Bronchial epithelial cell (primary cell): ENCODE measurements at regions not wholly inside any gene's neighbourhood (a gene's known extent, or its start where the extent isn't known, plus 50 kb on each side); places are given as distances from the start of the nearest gene placed in this dataset.
A peak's percentile ranks its signal among the peaks of the same experiment; 100 is the strongest.

Experiments
- DNase-seq: peaks from one replicate; pipeline ENCODE4 v3.0.0-alpha.2; 2010; ENCODE audit warnings: low read depth
- FAIRE-seq: peaks from 2 replicates; lab custom pipeline; 2011; peaks lifted over from hg19 to GRCh38; lab: Jason Lieb, UNC
- H3K27me3 ChIP-seq: 2 replicates; pipeline ENCODE4 v1.5.1; 2011; ENCODE audit warnings: low read length; ENCODE audit not compliant: control insufficient read depth, insufficient read depth
- H3K36me3 ChIP-seq: 2 replicates; pipeline ENCODE4 v1.5.1; 2011; ENCODE audit warnings: low read length; ENCODE audit not compliant: control insufficient read depth, insufficient read depth
- H3K4me3 ChIP-seq: 2 replicates; pipeline ENCODE4 v1.5.1; 2011; ENCODE audit warnings: mild to moderate bottlenecking, low read depth, low read length, control low read depth
- CTCF ChIP-seq: IDR thresholded peaks from 2 replicates; pipeline ENCODE4 v1.5.1; 2011; ENCODE audit warnings: mild to moderate bottlenecking, moderate library complexity, low read length, control low read depth, inconsistent platforms; ENCODE audit not compliant: insufficient read depth, severe bottlenecking

DNA sequence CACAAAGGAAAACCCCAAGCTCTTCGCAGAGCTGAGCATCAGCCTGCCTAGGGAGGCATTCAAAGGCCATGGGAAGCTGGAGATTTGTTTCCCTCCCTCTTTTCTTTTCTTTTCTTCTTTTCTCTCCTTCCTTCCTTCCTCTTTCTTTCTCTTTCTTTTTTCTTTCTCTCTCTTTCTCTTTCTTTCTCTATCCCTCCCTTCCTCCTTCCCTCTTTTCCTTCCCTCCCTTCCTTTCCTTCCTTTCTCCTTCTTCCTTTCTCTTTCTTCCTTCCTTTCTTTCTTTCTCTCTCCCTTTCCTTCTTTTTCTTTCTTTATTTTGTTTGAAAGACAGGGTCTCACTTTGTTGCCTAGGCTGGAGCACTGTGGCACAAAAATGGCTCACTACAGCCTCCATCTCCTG lies 168.4 kb upstream of the ARL4C start:
- DNase-seq (no peak), FAIRE-seq (no peak)
- TF ChIP-seq CTCF: no peak
- Histone ChIP-seq H3K27me3 (no peaks in the 10 kb centered on the region), H3K36me3 (no peaks in the 10 kb centered on the region), H3K4me3 (no peak overlapping the region)

DNA sequence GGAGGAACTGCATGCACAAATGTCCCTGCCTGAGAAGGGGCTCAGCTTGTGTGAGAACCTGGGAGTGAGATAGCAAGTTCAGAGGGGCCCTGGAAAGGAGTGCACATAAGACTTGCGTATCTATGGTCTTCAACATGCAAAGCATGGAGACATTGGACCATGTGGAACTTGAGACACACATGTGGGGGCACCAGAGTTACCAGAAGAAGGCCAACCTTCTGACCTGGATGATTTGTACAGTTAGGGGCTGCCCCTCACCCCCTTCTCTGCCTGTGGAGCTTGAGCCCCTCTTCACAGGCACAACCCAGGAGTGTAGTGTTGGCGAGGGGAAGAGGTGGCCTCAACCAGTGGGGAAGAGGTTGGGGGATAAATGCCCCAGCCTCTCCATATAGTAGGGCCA lies 165.0 kb upstream of the ARL4C start:
- FAIRE-seq (no peak), DNase-seq (no peak)
- Histone ChIP-seq H3K36me3 (no peaks in the 10 kb centered on the region), H3K27me3 (no peaks in the 10 kb centered on the region), H3K4me3 (no peak overlapping the region)
- TF ChIP-seq CTCF: no peak

DNA sequence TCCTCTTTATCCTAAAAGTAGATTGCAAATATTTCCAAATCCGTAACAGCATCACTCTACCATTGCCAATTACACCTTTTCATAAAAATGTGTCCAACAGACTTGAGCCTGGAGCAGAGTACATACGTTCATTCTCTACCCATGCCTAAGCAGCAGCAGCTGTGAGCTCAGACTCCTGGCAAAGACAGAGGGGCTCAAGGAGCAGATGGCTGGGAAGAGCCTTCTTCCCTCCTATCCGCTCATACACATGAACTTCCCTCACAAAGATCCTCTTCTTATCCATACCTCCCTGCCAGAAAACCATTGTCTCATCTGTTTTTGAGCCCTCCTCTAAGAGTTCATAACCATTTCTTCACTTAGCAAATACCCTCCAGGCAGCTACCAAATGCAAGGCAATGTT lies 164.3 kb upstream of the ARL4C start:
- no peak for TF ChIP-seq CTCF
- Histone ChIP-seq H3K27me3 (no peaks in the 10 kb centered on the region), H3K36me3 (no peaks in the 10 kb centered on the region), H3K4me3 (no peak overlapping the region)
- DNase-seq: no peak
- no peak for FAIRE-seq

DNA sequence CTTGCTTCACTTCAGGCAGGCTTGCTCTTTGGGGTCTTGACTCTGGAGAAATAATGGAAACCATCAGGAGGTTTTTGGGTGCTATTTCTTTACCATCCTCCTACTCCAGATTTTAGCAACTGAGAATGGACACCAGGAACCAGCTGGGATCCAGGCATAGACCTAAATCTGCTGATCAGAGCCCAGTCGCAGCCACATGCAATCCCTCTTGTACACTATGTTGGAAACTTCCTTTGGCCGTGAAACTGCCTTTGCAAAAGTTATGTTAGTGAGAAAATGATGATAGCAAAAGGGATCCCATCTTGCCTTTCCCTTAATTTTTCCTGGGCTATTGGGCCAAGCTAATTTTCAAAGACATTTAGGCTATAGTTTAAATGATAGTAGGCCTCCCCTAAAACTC lies 158.8 kb upstream of the ARL4C start:
- DNase-seq (no peak), FAIRE-seq (peak; percentile 40)
- TF ChIP-seq CTCF: no peak

GRCh38 chr2:234650911-234651310 lies 154.0 kb upstream of the ARL4C start:
- no peak for FAIRE-seq
- Histone ChIP-seq H3K4me3 (no peak overlapping the region), H3K36me3 (no peaks in the 10 kb centered on the region), H3K27me3 (no peaks in the 10 kb centered on the region)
- TF ChIP-seq CTCF: no peak
- DNase-seq: no peak

More for the DNA sequence above, 158.8 kb upstream of the ARL4C start:
- Histone ChIP-seq H3K36me3 (no peaks in the 10 kb centered on the region), H3K27me3 (no peaks in the 10 kb centered on the region), H3K4me3 (no peak overlapping the region)

DNA sequence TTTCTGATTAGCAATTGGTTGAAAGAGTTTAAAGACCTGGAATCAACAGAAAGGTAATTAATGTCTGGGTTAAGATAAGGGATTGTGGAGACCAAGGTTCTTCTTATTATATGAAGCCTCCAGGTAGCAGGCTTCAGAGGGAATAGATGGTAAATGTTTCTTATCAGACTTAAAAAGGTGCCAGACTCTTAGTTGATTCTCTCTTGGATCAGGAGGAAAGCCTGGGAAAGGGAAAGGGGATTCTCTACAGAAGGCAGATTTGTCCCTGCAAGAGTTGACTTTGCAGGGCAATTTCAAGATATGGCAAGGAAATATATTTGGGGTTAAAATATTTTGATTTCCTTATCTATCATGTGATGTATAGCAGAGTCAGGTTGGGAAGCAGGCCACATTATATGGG lies 153.1 kb upstream of the ARL4C start:
- Histone ChIP-seq H3K27me3 (no peaks in the 10 kb centered on the region), H3K36me3 (no peaks in the 10 kb centered on the region), H3K4me3 (no peak overlapping the region)
- no peak for FAIRE-seq
- TF ChIP-seq CTCF: no peak
- DNase-seq: no peak
